ENCODE measurements at regions not wholly inside any gene's neighbourhood (a gene's known extent, or its start where the extent isn't known, plus 50 kb on each side); places are given as distances from the start of the nearest gene placed in this dataset.
"Not testable (repeated sequence)": the region's sequence is repeated elsewhere in the genome, so short reads cannot be mapped to it uniquely, and the experiment has no call there.

DNA sequence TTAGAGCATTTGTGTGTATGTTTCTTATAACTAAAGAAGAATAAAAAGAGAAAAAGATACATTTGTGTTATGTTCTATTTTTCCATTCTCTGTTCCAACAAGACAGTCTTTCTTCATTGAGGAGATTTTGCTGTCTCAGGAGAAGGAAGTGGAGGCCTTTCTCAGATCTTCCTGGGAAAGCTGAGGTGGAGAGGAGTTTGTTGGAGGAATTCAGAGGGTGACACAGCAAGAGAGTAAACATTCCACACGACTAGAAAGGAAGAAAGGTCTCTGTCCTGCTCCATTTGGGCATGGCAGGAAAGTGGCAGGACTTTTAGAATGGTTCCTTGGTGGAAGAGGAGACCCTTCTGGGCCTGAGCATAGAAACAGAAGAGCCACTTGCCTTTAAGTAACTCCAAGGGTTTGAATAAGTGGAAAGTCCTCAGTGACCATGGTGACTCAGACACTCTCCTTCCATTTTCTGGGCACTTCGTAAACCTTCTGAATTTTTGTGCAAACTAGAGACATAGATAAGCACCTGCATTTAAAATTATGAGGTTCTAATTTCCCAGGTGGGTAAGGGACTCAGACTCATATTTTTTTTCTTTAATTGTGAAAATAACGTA is 52.3 kb upstream of the COL5A2 start:
- DNase-seq, result no peak

DNA sequence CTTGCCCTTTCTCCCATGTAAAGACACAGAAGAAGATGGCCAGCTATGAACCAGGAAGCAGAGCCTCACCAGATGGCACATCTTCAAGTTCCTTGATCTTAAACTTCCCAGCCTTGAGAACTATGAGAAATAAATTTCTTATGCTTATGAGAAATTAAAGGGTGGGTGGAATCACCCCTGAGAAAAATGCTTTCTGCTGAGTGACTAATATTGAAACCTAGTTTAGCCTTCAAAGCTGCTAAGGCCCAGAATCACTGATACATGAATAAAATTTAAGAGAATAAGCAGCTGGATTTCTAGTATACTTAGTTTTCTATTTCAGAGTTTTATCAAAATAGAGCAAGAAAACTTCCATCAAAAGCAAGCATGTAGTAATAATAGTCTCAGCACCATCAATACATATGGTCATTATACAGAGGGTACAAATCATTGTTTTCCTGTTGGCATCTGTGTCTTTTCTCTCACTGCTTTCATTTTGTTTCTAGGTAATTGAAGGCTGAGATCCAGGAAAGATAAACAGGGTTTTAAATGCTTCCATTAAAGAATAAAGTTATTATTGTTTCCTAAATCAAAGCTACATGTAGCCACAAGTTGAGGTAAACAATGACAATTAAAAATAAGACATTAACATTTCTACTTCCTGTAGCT is 53.3 kb upstream of the COL5A2 start:
- DNase-seq, result no peak

DNA sequence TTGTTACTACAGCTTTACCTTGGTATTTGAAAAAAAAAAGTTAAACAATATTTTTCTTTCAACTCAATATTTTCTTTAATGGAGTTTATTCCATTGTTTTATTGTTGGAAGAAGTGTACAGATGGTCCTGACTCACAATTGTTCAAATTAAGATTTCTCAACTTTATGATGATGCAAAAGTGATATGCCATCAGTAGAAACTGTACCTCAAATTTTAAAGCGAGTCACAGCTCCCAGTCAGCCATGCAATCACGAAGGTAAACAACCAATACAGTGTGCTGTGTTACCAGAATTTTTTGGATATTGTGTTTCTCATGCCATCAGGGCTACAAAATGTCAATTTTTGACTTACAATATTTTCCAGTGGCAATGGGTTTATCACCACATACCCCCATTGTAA is 54.0 kb upstream of the COL5A2 start:
- DNase-seq, result no peak

DNA sequence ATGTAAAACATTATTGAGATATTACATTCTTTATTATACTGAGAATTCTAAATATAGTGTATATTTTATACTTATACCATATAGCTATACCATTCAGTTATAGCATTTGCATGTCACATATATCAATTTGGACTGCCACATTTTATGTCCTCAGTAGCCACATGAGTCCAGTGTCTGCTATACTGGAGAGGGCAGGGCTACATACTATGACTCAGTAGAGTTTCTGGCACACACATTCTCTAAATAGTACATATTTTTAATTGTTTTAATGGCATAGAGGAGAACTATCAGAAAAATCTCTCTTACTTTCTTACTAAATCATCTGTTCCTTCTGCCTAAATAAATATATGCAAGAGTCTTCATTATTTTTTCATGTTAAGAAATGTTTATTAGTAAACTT is 55.4 kb upstream of the COL5A2 start:
- DNase-seq, result no peak

GRCh38 chr2:189236066-189236465 is 56.5 kb upstream of the COL5A2 start:
- no peak for DNase-seq

GRCh38 chr2:189238903-189239302 is 59.3 kb upstream of the COL5A2 start:
- DNase-seq, result no peak

GRCh38 chr2:189243843-189244242 is 64.3 kb upstream of the COL5A2 start:
- DNase-seq, result not testable (repeated sequence)

DNA sequence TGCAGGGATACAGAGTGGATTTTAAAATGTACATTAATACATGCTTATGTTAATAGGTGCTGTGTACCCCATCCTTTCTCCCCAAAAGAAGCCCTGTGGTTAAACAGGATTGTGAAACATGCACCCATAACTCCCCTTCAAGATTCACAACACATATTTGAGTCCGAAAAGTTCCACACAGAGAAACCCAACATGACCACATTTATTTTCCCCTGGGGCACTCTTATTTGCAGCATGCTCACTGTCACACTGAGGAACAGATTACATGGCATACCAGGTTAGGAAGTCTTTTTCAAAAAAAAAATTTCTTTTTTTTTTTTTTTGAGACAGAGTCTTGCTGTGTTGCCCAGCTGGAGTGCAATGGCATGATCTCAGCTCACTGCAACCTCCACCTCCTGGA is 67.7 kb upstream of the COL5A2 start:
- no peak for DNase-seq

DNA sequence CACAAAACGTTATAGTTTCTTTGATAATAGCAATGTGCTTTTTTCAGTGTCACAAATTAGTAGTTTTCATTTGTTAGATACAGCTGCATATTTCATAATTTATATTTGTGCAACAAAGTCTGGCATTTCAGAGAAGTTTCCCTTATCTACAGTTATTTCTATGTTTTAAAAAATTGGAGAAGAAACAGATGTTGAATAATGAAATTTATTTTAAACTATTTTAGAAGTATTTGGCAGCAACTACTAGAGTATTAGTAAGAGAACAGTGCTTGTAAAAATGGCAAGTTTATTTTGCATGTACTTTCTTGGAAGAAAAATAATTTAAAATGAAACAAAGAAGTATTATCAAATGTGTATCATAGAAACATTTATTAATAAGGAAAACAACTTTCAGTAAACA is 68.6 kb upstream of the COL5A2 start:
- no peak for DNase-seq

GRCh38 chr2:189249171-189249570 is 69.6 kb upstream of the COL5A2 start:
- no peak for DNase-seq

GRCh38 chr2:189249901-189250300 is 70.3 kb upstream of the COL5A2 start:
- DNase-seq, result no peak

- no peak for DNase-seq
Measured at GRCh38 chr2:189252991-189253675, 73.6 kb upstream of the COL5A2 start.

DNA sequence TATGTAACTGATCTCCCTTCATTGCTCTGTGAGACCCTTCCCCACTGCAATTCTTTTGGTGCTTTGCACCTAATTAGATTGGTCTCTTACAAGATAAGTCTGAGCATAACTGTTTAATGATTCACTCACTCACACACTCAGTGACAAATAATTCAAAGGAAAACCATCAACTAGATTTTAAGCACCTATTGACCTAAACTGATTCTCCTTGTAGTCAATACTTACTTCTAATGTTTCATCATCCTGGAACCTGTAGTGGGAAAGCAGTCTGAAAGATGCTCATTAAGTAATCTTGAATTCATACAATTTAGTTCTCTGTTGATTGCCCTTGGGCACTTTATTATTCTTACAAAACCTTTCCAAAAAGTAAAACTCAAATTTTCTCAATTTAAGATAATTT is 74.3 kb upstream of the COL5A2 start:
- DNase-seq, result no peak

- DNase-seq, result no peak
Measured at GRCh38 chr2:189254268-189254883, 74.8 kb upstream of the COL5A2 start.

GRCh38 chr2:189255711-189256110 is 76.2 kb upstream of the COL5A2 start:
- DNase-seq, result no peak

DNA sequence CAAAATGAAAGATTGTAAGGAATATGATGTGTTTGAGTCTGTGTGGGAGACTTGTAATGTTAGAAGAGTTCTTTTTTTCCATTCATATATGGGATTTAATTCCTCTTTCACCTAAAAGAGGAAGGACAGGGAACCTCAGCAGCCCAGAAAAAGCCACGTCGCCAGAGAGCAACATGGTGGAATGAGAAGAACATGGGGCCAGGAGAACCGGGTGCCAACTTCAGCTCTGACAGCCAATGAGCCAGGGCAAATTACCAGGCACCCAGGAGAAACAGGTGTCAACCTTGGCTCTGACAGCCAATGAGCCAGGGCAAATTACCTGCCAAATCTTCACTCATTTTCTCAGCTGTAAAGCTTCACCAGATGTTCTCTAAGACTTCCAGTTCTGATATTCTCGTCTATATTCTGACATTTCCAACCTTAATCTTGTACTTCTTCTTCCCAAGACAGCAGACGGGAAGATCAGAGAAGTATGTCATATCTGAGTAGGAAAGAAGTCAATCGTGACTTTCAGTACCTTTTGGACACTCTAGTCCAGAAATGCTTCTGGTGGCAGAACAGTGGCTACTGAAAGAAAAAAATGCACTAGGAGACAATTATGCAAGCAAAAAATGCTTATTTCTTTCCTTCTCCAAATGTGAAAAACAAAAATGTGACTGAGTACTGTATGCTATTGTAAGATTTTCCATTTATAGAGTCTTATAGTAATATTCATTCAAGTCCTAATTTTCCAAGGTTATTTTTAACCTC is 79.2 kb upstream of the COL5A2 start:
- no peak for DNase-seq

DNA sequence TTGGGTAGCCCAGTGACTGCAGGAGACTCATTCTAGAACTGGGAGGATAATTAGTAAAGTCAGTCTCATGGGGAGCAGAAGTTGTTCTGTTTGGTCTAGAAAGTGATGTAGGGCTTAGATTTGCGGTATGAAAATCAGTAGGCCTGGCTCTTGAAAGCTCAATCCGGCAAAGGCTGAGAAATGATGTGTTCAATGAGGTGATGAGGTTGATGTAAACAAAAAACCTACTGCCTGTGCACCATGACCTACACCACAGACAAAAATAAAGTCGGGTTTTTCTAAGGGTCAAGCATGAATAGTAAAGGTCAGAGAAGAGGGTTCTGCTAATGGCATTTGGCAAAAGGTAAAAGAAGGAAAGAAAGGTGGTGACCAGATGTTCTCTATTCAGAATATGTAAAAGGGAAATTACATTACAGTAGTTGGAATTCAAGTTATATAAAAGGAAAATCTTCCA is 80.8 kb upstream of the COL5A2 start:
- no peak for DNase-seq

DNA sequence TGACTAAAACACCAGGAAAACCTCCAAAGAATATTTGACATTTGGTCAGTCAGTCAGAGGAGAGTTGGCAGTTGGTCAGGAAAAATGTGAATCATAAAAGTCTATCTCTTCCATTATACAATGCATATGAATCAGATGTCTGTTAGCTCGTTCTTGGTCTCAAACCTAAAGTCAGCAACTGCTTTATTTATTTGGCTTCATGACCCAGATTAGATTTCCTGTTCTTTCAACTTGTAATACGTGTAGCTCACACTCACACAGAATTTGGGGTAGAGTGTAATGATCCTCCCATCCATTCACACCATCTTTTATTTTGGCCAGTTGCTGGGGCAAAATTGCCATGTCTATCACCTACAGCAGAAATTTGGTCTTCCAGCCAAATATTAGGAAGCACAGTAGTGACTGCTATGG is 81.9 kb upstream of the COL5A2 start:
- DNase-seq, result no peak

DNA sequence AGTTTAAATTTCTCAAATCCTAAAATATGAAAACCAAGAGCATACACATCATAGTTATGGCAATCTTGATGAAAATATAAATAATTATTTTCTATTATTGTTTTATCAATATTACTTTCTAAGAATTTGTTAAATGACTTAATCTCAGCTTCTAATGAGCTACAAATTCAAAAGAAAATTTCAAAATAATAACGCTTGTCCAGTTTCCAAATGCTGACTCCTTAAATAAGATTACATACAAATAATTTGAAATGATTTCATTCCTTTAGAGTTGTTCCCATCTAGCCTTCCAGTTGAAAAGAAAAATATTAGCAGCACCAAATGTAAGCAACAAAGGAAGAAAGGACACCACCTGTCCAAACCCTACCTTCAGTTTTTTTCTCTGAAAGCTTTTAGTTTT is 82.4 kb upstream of the COL5A2 start:
- no peak for DNase-seq

DNA sequence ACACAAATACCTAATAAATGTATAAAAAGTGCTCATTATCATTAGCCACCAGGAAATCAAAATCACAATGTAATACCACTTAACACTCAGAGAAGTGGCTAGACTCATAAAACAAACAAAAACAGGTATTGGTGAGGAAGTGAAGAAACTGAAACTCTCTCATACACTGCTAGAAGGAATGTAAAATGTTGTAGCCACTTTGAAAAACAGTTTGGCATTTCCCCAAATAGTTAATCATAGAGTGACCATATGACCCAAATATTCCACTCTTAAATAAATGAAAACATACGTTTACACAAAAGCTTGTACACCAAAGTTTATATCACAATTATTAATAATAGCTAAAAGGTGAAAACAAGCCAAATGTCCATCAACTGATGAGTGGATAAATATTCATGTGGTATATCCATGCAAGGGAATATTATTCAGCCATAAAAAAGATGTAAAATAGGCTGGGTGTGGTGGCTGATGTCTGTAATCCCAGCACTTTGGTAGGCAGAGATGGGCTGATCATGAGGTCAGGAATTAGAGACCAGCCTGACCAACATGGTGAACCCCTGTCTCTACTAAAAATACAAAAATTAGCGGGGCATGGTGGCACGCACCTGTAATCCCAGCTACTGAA is 86.2 kb upstream of the COL5A2 start:
- DNase-seq, result no peak

- DNase-seq, result no peak
Measured at GRCh38 chr2:189267491-189267890, 87.9 kb upstream of the COL5A2 start.

GRCh38 chr2:189267925-189268579 is 88.5 kb upstream of the COL5A2 start:
- DNase-seq, result no peak
